ENCODE measurements at regions not wholly inside any gene's neighbourhood (a gene's known extent, or its start where the extent isn't known, plus 50 kb on each side); places are given as distances from the start of the nearest gene placed in this dataset.

GRCh38 chr20:60143261-60143842, 185.1 kb downstream of the CDH26 start:
- intact Hi-C loops (cut with DNase I): no loop called here
- H3K27ac ChIP-seq (ENCODE audit: low read length): no peak overlapping the region
- DNase-seq (no peak), ATAC-seq (no peak)
- no peaks in the 10 kb centered on the region for H3K9me3 ChIP-seq (ENCODE audit: control insufficient read depth, low read length)
- H3K27me3 ChIP-seq (ENCODE audit: control insufficient read depth, insufficient read depth): no peaks in the 10 kb centered on the region
- 60% methylated on average over 3 of the region's 3 CpGs for WGBS
- no peak overlapping the region for H3K4me3 ChIP-seq (ENCODE audit: low read length)
- peaks cover 8% of the 10 kb centered on the region for H3K4me1 ChIP-seq (ENCODE audit: control insufficient read depth, insufficient read depth, low read length)

- intact Hi-C loops (cut with DNase I): no loop called here
- Histone ChIP-seq H3K27ac (ENCODE audit: low read length) (no peak overlapping the region), H3K4me3 (ENCODE audit: low read length) (no peak overlapping the region), H3K27me3 (ENCODE audit: control insufficient read depth, insufficient read depth) (no peaks in the 10 kb centered on the region), H3K4me1 (ENCODE audit: control insufficient read depth, insufficient read depth, low read length) (peaks cover 3% of the 10 kb centered on the region), H3K9me3 (ENCODE audit: control insufficient read depth, low read length) (no peaks in the 10 kb centered on the region)
- no peak for ATAC-seq
- 81% methylated on average over 3 of the region's 3 CpGs for WGBS
- DNase-seq: no peak
These were observed 186.2 kb downstream of the CDH26 start for GRCh38 chr20:60144404-60144803.

- WGBS: 61% methylated on average over 5 of the region's 5 CpGs
- intact Hi-C loops (cut with DNase I): no loop called here
- ATAC-seq: no peak
- Histone ChIP-seq H3K4me1 (ENCODE audit: control insufficient read depth, insufficient read depth, low read length) (peaks cover 1% of the 10 kb centered on the region), H3K27ac (ENCODE audit: low read length) (no peak overlapping the region), H3K4me3 (ENCODE audit: low read length) (no peak overlapping the region), H3K27me3 (ENCODE audit: control insufficient read depth, insufficient read depth) (no peaks in the 10 kb centered on the region), H3K9me3 (ENCODE audit: control insufficient read depth, low read length) (no peaks in the 10 kb centered on the region)
- no peak for DNase-seq
These were observed 186.8 kb downstream of the CDH26 start for GRCh38 chr20:60144974-60145527.

DNA sequence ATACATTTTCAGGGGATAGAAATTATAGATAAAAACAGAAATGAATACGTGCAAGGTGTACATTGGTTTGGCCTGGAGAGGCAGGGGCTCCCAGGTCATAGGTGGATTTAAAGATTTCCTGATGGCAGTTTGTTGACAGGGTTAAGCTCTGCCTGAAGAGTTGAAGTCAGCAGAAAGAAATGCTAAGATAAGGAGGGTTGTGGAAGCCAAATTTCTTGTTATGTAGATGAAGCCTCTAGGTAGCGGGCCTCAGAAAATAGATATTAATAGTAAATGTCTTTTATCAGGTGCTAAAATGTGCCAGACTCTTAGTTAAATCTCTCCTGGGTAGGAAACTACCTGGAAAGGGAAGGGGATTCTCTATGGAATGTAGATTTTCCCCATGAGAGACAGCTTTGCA, 188.8 kb downstream of the CDH26 start:
- ATAC-seq: no peak
- H3K27me3 ChIP-seq (ENCODE audit: control insufficient read depth, insufficient read depth): no peaks in the 10 kb centered on the region
- no peaks in the 10 kb centered on the region for H3K9me3 ChIP-seq (ENCODE audit: control insufficient read depth, low read length)
- H3K4me1 ChIP-seq (ENCODE audit: control insufficient read depth, insufficient read depth, low read length): no peaks in the 10 kb centered on the region
- WGBS: 51% methylated on average over 2 of the region's 2 CpGs
- no peak overlapping the region for H3K4me3 ChIP-seq (ENCODE audit: low read length)
- no peak overlapping the region for H3K27ac ChIP-seq (ENCODE audit: low read length)
- intact Hi-C loops (cut with DNase I): no loop called here
- no peak for DNase-seq

DNA sequence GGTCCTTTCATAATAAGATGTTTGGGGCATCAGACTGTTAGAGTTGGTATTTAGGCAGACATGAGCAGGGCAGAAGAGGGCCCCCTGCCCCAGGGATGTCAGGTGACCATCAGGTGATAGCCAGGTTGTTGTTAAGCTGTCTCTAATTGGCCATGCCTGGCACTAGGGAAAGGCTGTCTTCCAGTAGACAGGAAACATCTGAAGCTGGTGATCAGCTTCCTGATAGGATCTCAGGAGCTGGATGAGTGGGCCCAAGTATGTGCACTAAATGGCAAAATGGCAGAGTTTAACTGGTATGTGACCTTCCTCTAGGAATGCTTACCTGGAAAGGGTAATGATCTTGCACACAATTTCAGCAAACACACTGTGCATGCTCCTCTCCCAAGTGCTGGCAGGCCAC, 190.7 kb downstream of the CDH26 start:
- intact Hi-C loops (cut with DNase I): no loop called here

DNA sequence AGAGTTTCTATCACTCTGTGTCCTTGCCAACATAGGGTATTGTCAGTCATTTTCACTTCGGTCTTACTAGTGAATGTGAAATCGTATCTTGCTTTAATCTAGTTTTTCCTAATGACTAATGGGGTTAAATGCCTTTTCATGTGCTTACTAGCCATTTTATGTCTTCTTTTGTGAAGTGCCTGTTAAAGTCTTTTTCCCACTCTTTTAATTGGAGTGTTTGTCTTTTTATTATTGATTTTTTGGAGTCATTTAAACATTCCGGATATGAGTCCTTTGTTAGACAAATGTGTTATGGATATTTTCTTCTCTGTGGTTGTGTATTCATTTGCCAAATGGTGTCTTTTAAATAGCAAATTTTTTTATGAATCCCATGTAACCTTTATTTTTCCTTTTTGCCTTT, 194.6 kb downstream of the CDH26 start:
- ATAC-seq: no peak
- no peak overlapping the region for H3K27ac ChIP-seq (ENCODE audit: low read length)
- intact Hi-C loops (cut with DNase I): no loop called here
- no peak for DNase-seq
- H3K9me3 ChIP-seq (ENCODE audit: control insufficient read depth, low read length): no peaks in the 10 kb centered on the region
- H3K4me1 ChIP-seq (ENCODE audit: control insufficient read depth, insufficient read depth, low read length): no peaks in the 10 kb centered on the region
- 81% methylated on average over 3 of the region's 3 CpGs for WGBS
- H3K4me3 ChIP-seq (ENCODE audit: low read length): no peak overlapping the region
- no peaks in the 10 kb centered on the region for H3K27me3 ChIP-seq (ENCODE audit: control insufficient read depth, insufficient read depth)

More for the DNA sequence above, 190.7 kb downstream of the CDH26 start:
- DNase-seq (no peak), ATAC-seq (no peak)
- Histone ChIP-seq H3K27ac (ENCODE audit: low read length) (no peak overlapping the region), H3K27me3 (ENCODE audit: control insufficient read depth, insufficient read depth) (no peaks in the 10 kb centered on the region), H3K4me1 (ENCODE audit: control insufficient read depth, insufficient read depth, low read length) (no peaks in the 10 kb centered on the region), H3K9me3 (ENCODE audit: control insufficient read depth, low read length) (no peaks in the 10 kb centered on the region), H3K4me3 (ENCODE audit: low read length) (no peak overlapping the region)

- no peaks in the 10 kb centered on the region for H3K9me3 ChIP-seq (ENCODE audit: control insufficient read depth, low read length)
- ATAC-seq: no peak
- WGBS: 89% methylated on average over 2 of the region's 2 CpGs
- DNase-seq: no peak
- H3K27me3 ChIP-seq (ENCODE audit: control insufficient read depth, insufficient read depth): no peaks in the 10 kb centered on the region
- H3K27ac ChIP-seq (ENCODE audit: low read length): no peak overlapping the region
- H3K4me3 ChIP-seq (ENCODE audit: low read length): no peak overlapping the region
- no peaks in the 10 kb centered on the region for H3K4me1 ChIP-seq (ENCODE audit: control insufficient read depth, insufficient read depth, low read length)
- intact Hi-C loops (cut with DNase I): no loop called here
These were observed 202.4 kb downstream of the CDH26 start for GRCh38 chr20:60160451-60161145.

DNA sequence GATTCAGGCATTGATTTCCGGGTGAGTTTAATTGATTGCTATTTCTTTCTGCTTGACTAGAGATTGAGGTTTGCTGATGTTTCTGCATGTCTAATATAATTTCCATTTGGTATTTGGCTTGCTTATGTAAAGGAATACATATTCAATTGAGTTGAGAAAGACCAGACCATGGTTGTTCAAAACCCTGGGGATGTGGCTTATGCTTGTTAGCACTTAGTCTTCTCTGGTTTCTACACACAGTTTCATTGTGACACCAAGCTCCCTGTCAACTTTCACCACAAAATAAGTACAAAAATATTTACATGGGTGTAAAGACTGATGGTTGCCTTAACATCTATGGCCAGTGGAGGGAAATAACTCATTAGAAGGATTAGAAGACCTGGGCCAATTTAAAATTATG, 209.6 kb downstream of the CDH26 start:
- H3K27ac ChIP-seq (ENCODE audit: low read length): no peak overlapping the region
- H3K4me1 ChIP-seq (ENCODE audit: control insufficient read depth, insufficient read depth, low read length): no peaks in the 10 kb centered on the region
- no peaks in the 10 kb centered on the region for H3K27me3 ChIP-seq (ENCODE audit: control insufficient read depth, insufficient read depth)
- intact Hi-C loops (cut with DNase I): no loop called here
- no peak for ATAC-seq
- H3K4me3 ChIP-seq (ENCODE audit: low read length): no peak overlapping the region
- no peaks in the 10 kb centered on the region for H3K9me3 ChIP-seq (ENCODE audit: control insufficient read depth, low read length)
- WGBS: 89% methylated on average over 1 of the region's 1 CpG
- DNase-seq: no peak

DNA sequence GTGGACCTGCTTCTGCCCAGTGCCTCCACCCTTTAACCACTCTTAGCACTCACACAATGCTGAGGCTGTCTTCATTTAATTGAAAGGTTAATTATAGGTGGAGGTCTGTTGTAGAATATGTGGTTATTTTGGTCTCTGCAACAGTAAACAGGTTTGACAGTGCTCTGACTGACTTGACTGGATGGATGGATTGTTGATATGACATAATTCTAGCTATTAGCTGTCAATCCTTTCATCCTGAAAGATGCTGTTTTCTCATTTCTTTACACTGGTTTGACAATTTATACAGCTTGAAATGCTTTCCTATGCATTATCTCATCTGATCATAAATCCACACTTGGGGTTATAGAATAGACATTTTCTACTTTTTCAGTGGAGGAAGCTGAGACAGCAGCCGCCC, 210.7 kb downstream of the CDH26 start:
- no peak for ATAC-seq
- Histone ChIP-seq H3K27ac (ENCODE audit: low read length) (no peak overlapping the region), H3K4me3 (ENCODE audit: low read length) (no peak overlapping the region), H3K4me1 (ENCODE audit: control insufficient read depth, insufficient read depth, low read length) (no peaks in the 10 kb centered on the region), H3K27me3 (ENCODE audit: control insufficient read depth, insufficient read depth) (no peaks in the 10 kb centered on the region), H3K9me3 (ENCODE audit: control insufficient read depth, low read length) (no peaks in the 10 kb centered on the region)
- intact Hi-C loops (cut with DNase I): no loop called here
- no peak for DNase-seq
- 79% methylated on average over 1 of the region's 1 CpG for WGBS

DNA sequence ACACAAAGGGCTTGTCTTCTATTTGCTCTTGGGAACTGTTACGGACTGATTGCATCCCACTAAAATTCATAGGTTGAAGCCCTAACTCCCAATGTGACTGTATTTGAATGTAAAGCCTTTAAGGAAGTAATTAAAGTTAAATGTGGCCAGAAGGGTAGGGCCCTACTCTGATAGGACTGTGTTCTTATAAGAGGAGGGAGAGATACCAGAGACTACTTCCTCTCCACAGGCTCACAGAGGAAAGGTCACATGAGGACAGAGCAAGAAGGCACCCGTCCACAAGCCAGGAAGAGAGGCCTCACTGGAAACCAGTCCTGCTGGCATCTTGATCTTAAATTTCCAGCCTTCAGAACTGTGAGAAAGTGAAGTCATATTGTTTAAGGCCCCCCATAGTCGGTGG, 211.9 kb downstream of the CDH26 start:
- Histone ChIP-seq H3K27me3 (ENCODE audit: control insufficient read depth, insufficient read depth) (no peaks in the 10 kb centered on the region), H3K9me3 (ENCODE audit: control insufficient read depth, low read length) (no peaks in the 10 kb centered on the region), H3K4me3 (ENCODE audit: low read length) (no peak overlapping the region), H3K27ac (ENCODE audit: low read length) (no peak overlapping the region), H3K4me1 (ENCODE audit: control insufficient read depth, insufficient read depth, low read length) (no peaks in the 10 kb centered on the region)
- 68% methylated on average over 3 of the region's 3 CpGs for WGBS
- intact Hi-C loops (cut with DNase I): no loop called here
- DNase-seq (no peak), ATAC-seq (no peak)

- no peaks in the 10 kb centered on the region for H3K9me3 ChIP-seq (ENCODE audit: control insufficient read depth, low read length)
- DNase-seq (no peak), ATAC-seq (no peak)
- no peaks in the 10 kb centered on the region for H3K27me3 ChIP-seq (ENCODE audit: control insufficient read depth, insufficient read depth)
- no peak overlapping the region for H3K4me3 ChIP-seq (ENCODE audit: low read length)
- no peak overlapping the region for H3K27ac ChIP-seq (ENCODE audit: low read length)
- H3K4me1 ChIP-seq (ENCODE audit: control insufficient read depth, insufficient read depth, low read length): no peaks in the 10 kb centered on the region
- intact Hi-C loops (cut with DNase I): no loop called here
These were observed 213.1 kb downstream of the CDH26 start for GRCh38 chr20:60171313-60171712.

Measured in right cardiac atrium (tissue), 5 donors.